ENCODE measurements at regions not wholly inside any gene's neighbourhood (a gene's known extent, or its start where the extent isn't known, plus 50 kb on each side); places are given as distances from the start of the nearest gene placed in this dataset.

DNA sequence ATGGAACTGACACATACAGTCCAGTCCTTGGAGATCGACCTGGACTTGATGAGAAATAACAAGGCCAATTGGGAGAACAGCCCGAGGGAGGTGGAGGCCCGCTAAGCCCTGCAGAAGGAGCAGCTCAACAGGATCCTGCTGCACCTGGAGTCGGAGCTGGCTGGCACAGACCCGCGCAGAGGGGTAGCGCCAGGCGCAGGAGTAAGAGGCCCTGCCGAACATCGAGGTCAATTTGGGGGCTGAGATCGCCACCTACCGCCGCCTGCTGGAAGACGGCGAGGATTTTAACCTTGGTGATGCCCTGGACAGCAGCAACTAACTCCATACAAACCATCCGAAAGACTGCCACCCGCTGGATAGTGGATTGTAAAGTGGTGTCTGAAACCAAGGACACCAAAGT, 1610.1 kb upstream of the ACO1 start:
- no peak for TF ChIP-seq POLR2A (IDR thresholded peaks at IDR 0.05)
- TF ChIP-seq CTCF (IDR thresholded peaks at IDR 0.05): no peak
